ENCODE measurements at regions not wholly inside any gene's neighbourhood (a gene's known extent, or its start where the extent isn't known, plus 50 kb on each side); places are given as distances from the start of the nearest gene placed in this dataset.
"Not testable (repeated sequence)": the region's sequence is repeated elsewhere in the genome, so short reads cannot be mapped to it uniquely, and the experiment has no call there.

- H3K4me2 ChIP-seq (ENCODE audit: low read length), result no peak overlapping the region
- H3K27ac ChIP-seq (ENCODE audit: low read depth, low read length), result no peak overlapping the region
- H3K9me2 ChIP-seq (replicated peaks; ENCODE audit: control insufficient read depth, low read length), result no peaks in the 10 kb centered on the region
- TF ChIP-seq EZH2phosphoT487 (IDR thresholded peaks at IDR 0.05; ENCODE audit: borderline replicate concordance, low read length) (no peak), CTCF (IDR thresholded peaks at IDR 0.05; ENCODE audit: low read depth, low read length, poor library complexity, severe bottlenecking) (no peak)
- no peaks in the 10 kb centered on the region for H3K4me1 ChIP-seq (ENCODE audit: control insufficient read depth, low read length)
- no peaks in the 10 kb centered on the region for H3K9me3 ChIP-seq (ENCODE audit: control insufficient read depth, insufficient read depth, low read length)
- no peaks in the 10 kb centered on the region for H3F3A ChIP-seq (ENCODE audit: control insufficient read depth, insufficient read depth)
- no peaks in the 10 kb centered on the region for H3K27me3 ChIP-seq (ENCODE audit: control insufficient read depth, low read length)
- no peaks in the 10 kb centered on the region for H3K79me2 ChIP-seq (ENCODE audit: control insufficient read depth, low read length)
- no peak overlapping the region for H3K4me3 ChIP-seq (ENCODE audit: low read length)
- H3K36me3 ChIP-seq (ENCODE audit: control insufficient read depth, low read length), result no peaks in the 10 kb centered on the region
- H4K20me1 ChIP-seq (ENCODE audit: control insufficient read depth, insufficient read depth, low read depth, low read length), result no peaks in the 10 kb centered on the region
Measured at GRCh38 chr12:58326534-58326933, 385.2 kb downstream of the ATP23 start.

DNA sequence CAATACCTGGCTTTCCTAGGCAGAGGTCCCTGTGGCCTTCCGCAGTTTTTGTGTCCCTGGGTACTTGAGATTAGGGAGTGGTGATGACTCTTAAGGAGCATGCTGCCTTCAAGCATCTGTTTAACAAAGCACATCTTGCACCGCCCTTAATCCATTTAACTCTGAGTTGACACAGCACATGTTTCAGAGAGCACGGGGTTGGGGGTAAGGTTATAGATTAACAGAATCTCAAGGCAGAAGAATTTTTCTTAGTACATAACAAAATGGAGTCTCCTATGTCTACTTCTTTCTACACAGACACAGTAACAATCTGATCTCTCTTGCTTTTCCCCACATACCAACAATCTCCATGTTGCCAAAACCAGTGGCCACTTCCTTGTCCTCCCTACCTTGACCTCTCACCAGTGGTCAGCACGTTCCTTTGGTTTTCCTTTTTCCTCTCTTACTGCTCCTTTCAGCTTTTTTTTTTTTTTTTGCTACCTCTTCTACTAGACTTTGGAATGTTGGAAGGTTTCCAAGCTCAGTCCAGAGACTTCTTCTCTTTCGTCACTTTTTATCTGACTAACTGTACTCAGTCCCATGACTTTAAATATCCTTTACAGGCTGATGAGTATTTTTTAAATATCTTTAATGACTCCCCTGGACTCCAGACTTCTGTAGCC is 395.3 kb downstream of the ATP23 start:
- not testable (repeated sequence) for H3K36me3 ChIP-seq (ENCODE audit: control insufficient read depth, low read length); H3K79me2 ChIP-seq (ENCODE audit: control insufficient read depth, low read length); H3K27ac ChIP-seq (ENCODE audit: low read depth, low read length); H3K4me1 ChIP-seq (ENCODE audit: control insufficient read depth, low read length); H3F3A ChIP-seq (ENCODE audit: control insufficient read depth, insufficient read depth); H3K4me3 ChIP-seq (ENCODE audit: low read length); H3K9me3 ChIP-seq (ENCODE audit: control insufficient read depth, insufficient read depth, low read length); H3K4me2 ChIP-seq (ENCODE audit: low read length); H4K20me1 ChIP-seq (ENCODE audit: control insufficient read depth, insufficient read depth, low read depth, low read length); H3K27me3 ChIP-seq (ENCODE audit: control insufficient read depth, low read length); H3K9me2 ChIP-seq (replicated peaks; ENCODE audit: control insufficient read depth, low read length)

DNA sequence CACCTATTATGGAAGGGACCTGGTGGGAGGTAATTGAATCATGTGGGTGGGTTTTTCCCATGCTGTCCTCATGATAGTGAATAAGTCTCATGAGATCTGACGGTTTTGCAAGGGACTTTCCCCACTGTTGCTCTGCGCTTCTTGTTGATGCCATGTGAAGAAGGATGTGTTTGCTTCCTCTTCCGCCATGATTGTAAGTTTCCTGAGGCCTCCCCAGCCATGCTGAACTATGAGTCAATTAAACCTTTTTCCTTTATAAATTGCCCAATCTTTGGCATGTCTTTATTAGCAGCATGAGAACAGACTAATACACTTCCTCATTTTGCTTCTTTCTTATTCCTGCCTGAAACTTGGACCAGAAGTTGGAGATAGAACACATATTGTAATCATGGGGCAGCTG is 396.2 kb downstream of the ATP23 start:
- H3K27ac ChIP-seq (ENCODE audit: low read depth, low read length); H3K4me3 ChIP-seq (ENCODE audit: low read length); H3K4me2 ChIP-seq (ENCODE audit: low read length); H3K9me3 ChIP-seq (ENCODE audit: control insufficient read depth, insufficient read depth, low read length); H3K9me2 ChIP-seq (replicated peaks; ENCODE audit: control insufficient read depth, low read length); H3K4me1 ChIP-seq (ENCODE audit: control insufficient read depth, low read length); H3K27me3 ChIP-seq (ENCODE audit: control insufficient read depth, low read length); H4K20me1 ChIP-seq (ENCODE audit: control insufficient read depth, insufficient read depth, low read depth, low read length); H3K79me2 ChIP-seq (ENCODE audit: control insufficient read depth, low read length); H3K36me3 ChIP-seq (ENCODE audit: control insufficient read depth, low read length); H3F3A ChIP-seq (ENCODE audit: control insufficient read depth, insufficient read depth): not testable (repeated sequence)

DNA sequence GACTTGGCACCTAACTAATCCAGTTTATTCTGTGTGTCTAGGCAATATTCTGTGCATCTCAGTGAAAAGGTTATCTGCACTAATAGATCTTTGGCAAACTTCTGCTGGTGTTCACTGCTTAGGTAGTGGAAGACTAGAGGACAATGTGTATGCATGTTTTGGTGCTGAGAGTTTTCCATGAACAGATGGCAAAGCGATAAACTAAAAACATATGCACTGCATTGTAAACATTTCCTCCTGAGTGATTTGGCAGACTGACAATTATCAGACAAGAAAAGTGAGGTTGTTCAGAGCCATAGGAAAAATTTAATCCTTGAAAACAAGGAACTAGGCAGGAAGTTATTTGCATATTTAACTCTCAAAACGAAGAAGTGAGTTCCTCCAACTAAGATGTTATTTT is 400.4 kb downstream of the ATP23 start:
- Histone ChIP-seq H3K79me2 (ENCODE audit: control insufficient read depth, low read length) (no peaks in the 10 kb centered on the region), H3K4me3 (ENCODE audit: low read length) (no peak overlapping the region), H3K27me3 (ENCODE audit: control insufficient read depth, low read length) (no peaks in the 10 kb centered on the region), H3K9me2 (replicated peaks; ENCODE audit: control insufficient read depth, low read length) (no peaks in the 10 kb centered on the region), H3K9me3 (ENCODE audit: control insufficient read depth, insufficient read depth, low read length) (no peaks in the 10 kb centered on the region), H3K36me3 (ENCODE audit: control insufficient read depth, low read length) (no peaks in the 10 kb centered on the region), H3F3A (ENCODE audit: control insufficient read depth, insufficient read depth) (no peaks in the 10 kb centered on the region), H3K4me2 (ENCODE audit: low read length) (no peak overlapping the region), H3K27ac (ENCODE audit: low read depth, low read length) (no peak overlapping the region), H4K20me1 (ENCODE audit: control insufficient read depth, insufficient read depth, low read depth, low read length) (no peaks in the 10 kb centered on the region), H3K4me1 (ENCODE audit: control insufficient read depth, low read length) (0 out of 2 replicates have a peak, but pooled peaks cover 3% of the 10 kb centered on the region)
- TF ChIP-seq EZH2phosphoT487 (IDR thresholded peaks at IDR 0.05; ENCODE audit: borderline replicate concordance, low read length), result no peak
- TF ChIP-seq CTCF (IDR thresholded peaks at IDR 0.05; ENCODE audit: low read depth, low read length, poor library complexity, severe bottlenecking), result no peak

Measured in DOHH2 (cell line).